ENCODE measurements at regions not wholly inside any gene's neighbourhood (a gene's known extent, or its start where the extent isn't known, plus 50 kb on each side); places are given as distances from the start of the nearest gene placed in this dataset.

DNA sequence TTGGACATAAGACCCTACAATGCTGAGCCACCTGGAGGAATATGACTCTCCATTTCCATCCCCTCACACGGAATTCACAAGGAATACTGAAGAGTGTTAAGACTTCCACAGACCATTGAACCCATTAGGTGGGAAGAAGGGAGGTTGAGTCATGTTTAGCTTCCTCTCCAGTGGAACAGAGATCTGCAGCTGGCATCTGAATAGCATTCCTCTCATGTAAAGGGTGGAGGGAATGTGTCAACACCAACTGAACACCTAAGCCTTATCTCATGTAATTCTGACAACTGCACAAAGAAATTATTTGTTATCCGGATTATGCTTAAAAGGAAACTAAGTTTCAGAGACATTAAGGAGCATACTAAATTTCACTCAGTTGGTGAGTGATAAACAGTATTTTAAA is 705.9 kb downstream of the MAFB start:
- TF ChIP-seq POLR2A (IDR thresholded peaks at IDR 0.05), result no peak
- TF ChIP-seq, protein P1, sequence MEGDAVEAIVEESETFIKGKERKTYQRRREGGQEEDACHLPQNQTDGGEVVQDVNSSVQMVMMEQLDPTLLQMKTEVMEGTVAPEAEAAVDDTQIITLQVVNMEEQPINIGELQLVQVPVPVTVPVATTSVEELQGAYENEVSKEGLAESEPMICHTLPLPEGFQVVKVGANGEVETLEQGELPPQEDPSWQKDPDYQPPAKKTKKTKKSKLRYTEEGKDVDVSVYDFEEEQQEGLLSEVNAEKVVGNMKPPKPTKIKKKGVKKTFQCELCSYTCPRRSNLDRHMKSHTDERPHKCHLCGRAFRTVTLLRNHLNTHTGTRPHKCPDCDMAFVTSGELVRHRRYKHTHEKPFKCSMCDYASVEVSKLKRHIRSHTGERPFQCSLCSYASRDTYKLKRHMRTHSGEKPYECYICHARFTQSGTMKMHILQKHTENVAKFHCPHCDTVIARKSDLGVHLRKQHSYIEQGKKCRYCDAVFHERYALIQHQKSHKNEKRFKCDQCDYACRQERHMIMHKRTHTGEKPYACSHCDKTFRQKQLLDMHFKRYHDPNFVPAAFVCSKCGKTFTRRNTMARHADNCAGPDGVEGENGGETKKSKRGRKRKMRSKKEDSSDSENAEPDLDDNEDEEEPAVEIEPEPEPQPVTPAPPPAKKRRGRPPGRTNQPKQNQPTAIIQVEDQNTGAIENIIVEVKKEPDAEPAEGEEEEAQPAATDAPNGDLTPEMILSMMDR (IDR thresholded peaks at IDR 0.05), result no peak
- no peaks in the 10 kb centered on the region for H3K27me3 ChIP-seq
- ATAC-seq (no peak), DNase-seq (no peak)
- H3K27ac ChIP-seq, result peak overlapping the region in 1 of 12 donors; percentile 36
- peaks cover 0 to 27% (median 18%) of the 10 kb centered on the region in 12 donors for H3K4me1 ChIP-seq
- WGBS, 4 donors, result 53 to 87% (median 61%) methylated on average over 2 of the region's 2 CpGs
- no peaks in the 10 kb centered on the region for H3K9me3 ChIP-seq
- H3K4me3 ChIP-seq, result no peak overlapping the region
- no peaks in the 10 kb centered on the region for H3K36me3 ChIP-seq
- intact Hi-C loops (cut with DNase I), result no loop called here

DNA sequence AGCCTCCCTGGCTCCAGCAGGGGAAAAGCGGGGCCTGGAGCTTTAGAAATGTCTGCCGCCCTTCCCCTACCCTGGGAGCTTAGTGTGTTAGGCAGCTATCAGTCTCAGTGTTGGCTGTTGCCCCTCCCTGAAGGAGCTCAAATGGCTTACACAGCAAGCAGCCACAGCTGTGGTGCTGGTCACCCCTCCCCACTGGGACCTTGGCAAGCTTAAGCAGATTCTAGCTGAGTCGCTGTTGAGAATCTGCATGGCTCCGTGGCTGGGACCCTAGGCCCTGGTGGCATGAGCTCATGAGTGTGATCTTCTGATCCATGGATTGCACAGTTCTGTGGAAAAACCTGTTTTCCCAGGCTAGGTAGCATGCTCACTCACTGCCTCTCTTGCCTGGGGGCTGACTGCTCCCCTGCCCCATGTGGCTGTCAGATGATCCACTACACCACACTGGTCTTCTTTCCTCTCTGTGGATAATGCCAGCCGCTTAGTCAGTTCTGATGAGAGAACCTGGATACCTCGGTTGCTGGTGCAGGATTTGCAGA is 714.0 kb downstream of the MAFB start:
- no peaks in the 10 kb centered on the region for H3K36me3 ChIP-seq
- 81 to 91% (median 86%) methylated on average over 3 to 6 of the region's 6 CpGs for WGBS, 4 donors
- no peak for ATAC-seq
- H3K4me3 ChIP-seq, result no peak overlapping the region
- intact Hi-C loops (cut with DNase I), result no loop called here
- DNase-seq, result no peak
- no peaks in the 10 kb centered on the region for H3K4me1 ChIP-seq
- H3K27me3 ChIP-seq, result no peaks in the 10 kb centered on the region
- H3K27ac ChIP-seq, result no peak overlapping the region
- TF ChIP-seq, protein P1 (IDR thresholded peaks at IDR 0.05), result no peak
- TF ChIP-seq POLR2A (IDR thresholded peaks at IDR 0.05), result no peak
- peaks cover 0 to 9% (median 3%) of the 10 kb centered on the region in 12 donors for H3K9me3 ChIP-seq

DNA sequence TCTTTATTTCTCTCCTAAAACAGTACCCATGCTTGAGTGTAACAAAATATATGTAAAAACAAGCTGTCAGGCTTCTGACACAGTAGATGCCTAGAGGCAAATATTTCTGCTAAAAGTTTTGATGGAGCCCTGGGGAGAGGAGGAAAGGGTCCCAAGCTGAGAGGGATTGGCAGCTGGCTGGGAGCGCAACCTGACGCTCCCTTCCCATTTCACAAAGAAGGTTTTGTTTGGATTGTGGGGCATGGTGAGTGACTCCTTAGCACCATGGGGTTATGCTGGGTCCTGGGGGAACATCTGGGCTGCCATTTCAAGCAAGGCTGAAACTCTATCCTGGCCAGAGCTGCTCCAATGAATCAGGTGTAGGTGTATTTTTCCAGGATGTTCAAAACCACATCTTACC is 720.5 kb downstream of the MAFB start:
- intact Hi-C loops (cut with DNase I), result no loop called here
- no peaks in the 10 kb centered on the region for H3K36me3 ChIP-seq
- ATAC-seq, result no peak
- H3K27me3 ChIP-seq, result no peaks in the 10 kb centered on the region
- no peak overlapping the region for H3K4me3 ChIP-seq
- H3K9me3 ChIP-seq, result peaks cover 0 to 15% (median 5%) of the 10 kb centered on the region in 12 donors
- no peak for TF ChIP-seq POLR2A (IDR thresholded peaks at IDR 0.05)
- TF ChIP-seq, protein P1 (IDR thresholded peaks at IDR 0.05), result no peak
- WGBS, 4 donors, result 89 to 96% (median 90%) methylated on average over 2 of the region's 2 CpGs
- no peak overlapping the region for H3K27ac ChIP-seq
- no peaks in the 10 kb centered on the region for H3K4me1 ChIP-seq
- DNase-seq, result no peak

DNA sequence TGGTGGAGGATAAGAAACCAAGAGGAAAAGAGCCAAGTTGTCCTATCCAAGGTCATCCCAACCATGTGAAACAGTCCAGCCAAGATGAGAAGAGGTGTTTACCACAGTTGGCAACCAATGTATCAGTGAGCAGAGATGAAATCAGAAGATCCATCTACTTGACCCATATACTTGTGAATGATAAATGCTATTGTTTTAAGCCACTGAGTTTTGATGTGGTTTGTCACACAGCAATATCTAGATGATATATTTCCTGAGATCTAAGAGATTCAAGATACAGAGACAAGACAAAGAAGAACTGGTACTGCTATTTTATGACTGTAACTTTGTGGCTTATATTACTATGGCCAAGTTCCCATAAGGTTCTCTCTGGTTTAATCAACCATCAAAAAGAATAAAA is 721.2 kb downstream of the MAFB start:
- ATAC-seq (no peak), DNase-seq (no peak)
- Histone ChIP-seq H3K4me1 (no peaks in the 10 kb centered on the region), H3K9me3 (peaks cover 0 to 15% (median 5%) of the 10 kb centered on the region in 12 donors), H3K27ac (no peak overlapping the region), H3K27me3 (no peaks in the 10 kb centered on the region), H3K4me3 (no peak overlapping the region), H3K36me3 (no peaks in the 10 kb centered on the region)
- no peak for TF ChIP-seq POLR2A (IDR thresholded peaks at IDR 0.05)
- TF ChIP-seq, protein P1 (IDR thresholded peaks at IDR 0.05), result no peak
- intact Hi-C loops (cut with DNase I), result no loop called here
